ENCODE measurements at regions not wholly inside any gene's neighbourhood (a gene's known extent, or its start where the extent isn't known, plus 50 kb on each side); places are given as distances from the start of the nearest gene placed in this dataset.

DNA sequence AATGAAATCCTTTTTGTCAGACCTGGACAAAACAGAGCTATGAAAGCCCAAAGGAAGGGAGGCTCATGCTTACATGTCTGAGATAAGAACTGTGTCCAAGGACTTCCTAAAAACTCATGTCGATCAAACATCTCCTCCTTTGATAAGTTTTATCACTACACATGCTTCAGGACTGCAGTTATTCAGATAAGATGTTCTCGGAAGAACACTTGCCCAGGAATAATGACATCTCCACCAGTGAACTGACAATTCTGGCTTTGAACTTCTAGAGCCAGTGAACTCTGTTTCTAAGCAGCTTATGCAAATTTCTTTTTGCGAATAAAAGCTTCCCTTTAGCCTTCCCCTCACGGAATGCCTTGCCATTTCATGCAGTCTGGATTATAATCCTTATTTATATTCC lies 561.6 kb downstream of the TBC1D4 start:
- intact Hi-C loops (cut with micrococcal nuclease; ENCODE audit: unreplicated experiment) (no loop called here), in situ Hi-C loops (cut with HindIII; ENCODE audit: low pct_unique_long_range_greater_than_20kb, low sequenced_read_pairs) (no loop called here)
- Histone ChIP-seq H3K27ac (ENCODE audit: low read length) (no peak overlapping the region), H3K4me3 (ENCODE audit: low read depth in 2 of 2, low read length in 2 of 2) (no peak overlapping the region), H3K9me3 (ENCODE audit: control insufficient read depth, insufficient read depth, low read depth, low read length) (no peaks in the 10 kb centered on the region), H3K27me3 (ENCODE audit: control insufficient read depth, insufficient read depth, low read length) (no peaks in the 10 kb centered on the region), H3K36me3 (ENCODE audit: control insufficient read depth, insufficient read depth, low read length) (no peaks in the 10 kb centered on the region), H3K4me1 (ENCODE audit: control insufficient read depth, insufficient read depth, low read length) (no peaks in the 10 kb centered on the region)
- DNase-seq (ENCODE audit: low read depth, low spot score), result no peak
- TF ChIP-seq, protein P1, sequence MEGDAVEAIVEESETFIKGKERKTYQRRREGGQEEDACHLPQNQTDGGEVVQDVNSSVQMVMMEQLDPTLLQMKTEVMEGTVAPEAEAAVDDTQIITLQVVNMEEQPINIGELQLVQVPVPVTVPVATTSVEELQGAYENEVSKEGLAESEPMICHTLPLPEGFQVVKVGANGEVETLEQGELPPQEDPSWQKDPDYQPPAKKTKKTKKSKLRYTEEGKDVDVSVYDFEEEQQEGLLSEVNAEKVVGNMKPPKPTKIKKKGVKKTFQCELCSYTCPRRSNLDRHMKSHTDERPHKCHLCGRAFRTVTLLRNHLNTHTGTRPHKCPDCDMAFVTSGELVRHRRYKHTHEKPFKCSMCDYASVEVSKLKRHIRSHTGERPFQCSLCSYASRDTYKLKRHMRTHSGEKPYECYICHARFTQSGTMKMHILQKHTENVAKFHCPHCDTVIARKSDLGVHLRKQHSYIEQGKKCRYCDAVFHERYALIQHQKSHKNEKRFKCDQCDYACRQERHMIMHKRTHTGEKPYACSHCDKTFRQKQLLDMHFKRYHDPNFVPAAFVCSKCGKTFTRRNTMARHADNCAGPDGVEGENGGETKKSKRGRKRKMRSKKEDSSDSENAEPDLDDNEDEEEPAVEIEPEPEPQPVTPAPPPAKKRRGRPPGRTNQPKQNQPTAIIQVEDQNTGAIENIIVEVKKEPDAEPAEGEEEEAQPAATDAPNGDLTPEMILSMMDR (IDR thresholded peaks at IDR 0.05), result no peak
- TF ChIP-seq POLR2AphosphoS5 (IDR thresholded peaks at IDR 0.05; ENCODE audit: low read depth, low read length) (no peak), TCF7L2 (IDR thresholded peaks at IDR 0.05; ENCODE audit: low read depth, low read length) (no peak), SIN3A (IDR thresholded peaks at IDR 0.05; ENCODE audit: borderline replicate concordance, insufficient read depth, low read depth, low read length) (no peak)
- TF ChIP-seq, protein P2, sequence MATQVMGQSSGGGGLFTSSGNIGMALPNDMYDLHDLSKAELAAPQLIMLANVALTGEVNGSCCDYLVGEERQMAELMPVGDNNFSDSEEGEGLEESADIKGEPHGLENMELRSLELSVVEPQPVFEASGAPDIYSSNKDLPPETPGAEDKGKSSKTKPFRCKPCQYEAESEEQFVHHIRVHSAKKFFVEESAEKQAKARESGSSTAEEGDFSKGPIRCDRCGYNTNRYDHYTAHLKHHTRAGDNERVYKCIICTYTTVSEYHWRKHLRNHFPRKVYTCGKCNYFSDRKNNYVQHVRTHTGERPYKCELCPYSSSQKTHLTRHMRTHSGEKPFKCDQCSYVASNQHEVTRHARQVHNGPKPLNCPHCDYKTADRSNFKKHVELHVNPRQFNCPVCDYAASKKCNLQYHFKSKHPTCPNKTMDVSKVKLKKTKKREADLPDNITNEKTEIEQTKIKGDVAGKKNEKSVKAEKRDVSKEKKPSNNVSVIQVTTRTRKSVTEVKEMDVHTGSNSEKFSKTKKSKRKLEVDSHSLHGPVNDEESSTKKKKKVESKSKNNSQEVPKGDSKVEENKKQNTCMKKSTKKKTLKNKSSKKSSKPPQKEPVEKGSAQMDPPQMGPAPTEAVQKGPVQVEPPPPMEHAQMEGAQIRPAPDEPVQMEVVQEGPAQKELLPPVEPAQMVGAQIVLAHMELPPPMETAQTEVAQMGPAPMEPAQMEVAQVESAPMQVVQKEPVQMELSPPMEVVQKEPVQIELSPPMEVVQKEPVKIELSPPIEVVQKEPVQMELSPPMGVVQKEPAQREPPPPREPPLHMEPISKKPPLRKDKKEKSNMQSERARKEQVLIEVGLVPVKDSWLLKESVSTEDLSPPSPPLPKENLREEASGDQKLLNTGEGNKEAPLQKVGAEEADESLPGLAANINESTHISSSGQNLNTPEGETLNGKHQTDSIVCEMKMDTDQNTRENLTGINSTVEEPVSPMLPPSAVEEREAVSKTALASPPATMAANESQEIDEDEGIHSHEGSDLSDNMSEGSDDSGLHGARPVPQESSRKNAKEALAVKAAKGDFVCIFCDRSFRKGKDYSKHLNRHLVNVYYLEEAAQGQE (IDR thresholded peaks at IDR 0.05; ENCODE audit: insufficient read depth in 1 of 2, low read depth in 2 of 2, low read length in 1 of 2), result no peak
- no TSS peak for BruUV-seq (replicated peaks)
- ChIA-PET CTCF (no interaction called here), POLR2A (interaction anchor here (0.7 kb wide), 1 partner anchor 25 kb away, joined by 4 read pairs; no protein-coding TSS in a partner anchor)
- no peak for ATAC-seq

DNA sequence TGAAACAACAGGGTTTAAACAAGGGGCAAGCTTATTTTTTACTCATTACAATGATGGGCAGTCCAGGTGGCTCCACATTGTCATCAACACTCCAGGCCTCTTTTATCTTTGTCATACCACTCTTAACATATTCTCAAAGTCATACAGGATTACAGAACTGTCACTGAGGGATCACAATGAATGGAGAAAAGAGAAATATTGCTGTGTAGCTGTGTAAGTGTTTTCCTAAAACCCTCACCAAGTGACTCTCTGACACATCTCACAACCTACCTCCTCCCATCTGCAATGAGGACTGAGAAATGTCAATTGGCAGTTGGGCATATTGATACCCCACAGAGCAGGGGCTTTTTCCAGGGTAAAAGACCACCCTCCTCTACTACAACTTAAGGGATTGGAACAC lies 562.1 kb downstream of the TBC1D4 start:
- intact Hi-C loops (cut with micrococcal nuclease; ENCODE audit: unreplicated experiment), result no loop called here
- TF ChIP-seq, protein P2 (IDR thresholded peaks at IDR 0.05; ENCODE audit: insufficient read depth in 1 of 2, low read depth in 2 of 2, low read length in 1 of 2), result no peak
- no peak for TF ChIP-seq POLR2AphosphoS5 (IDR thresholded peaks at IDR 0.05; ENCODE audit: low read depth, low read length)
- no peak for TF ChIP-seq TCF7L2 (IDR thresholded peaks at IDR 0.05; ENCODE audit: low read depth, low read length)
- TF ChIP-seq SIN3A (IDR thresholded peaks at IDR 0.05; ENCODE audit: borderline replicate concordance, insufficient read depth, low read depth, low read length), result no peak
- TF ChIP-seq, protein P1 (IDR thresholded peaks at IDR 0.05), result no peak
- no peak for DNase-seq (ENCODE audit: low read depth, low spot score)

More for the DNA sequence above, 562.1 kb downstream of the TBC1D4 start:
- H3K4me3 ChIP-seq (ENCODE audit: low read depth in 2 of 2, low read length in 2 of 2), result no peak overlapping the region
- no peaks in the 10 kb centered on the region for H3K36me3 ChIP-seq (ENCODE audit: control insufficient read depth, insufficient read depth, low read length)
- H3K27ac ChIP-seq (ENCODE audit: low read length), result no peak overlapping the region
- POLR2A ChIA-PET, result interaction anchor here (0.7 kb wide), 1 partner anchor 25 kb away, joined by 4 read pairs; no protein-coding TSS in a partner anchor
- in situ Hi-C loops (cut with HindIII; ENCODE audit: low pct_unique_long_range_greater_than_20kb, low sequenced_read_pairs), result no loop called here
- H3K9me3 ChIP-seq (ENCODE audit: control insufficient read depth, insufficient read depth, low read depth, low read length), result no peaks in the 10 kb centered on the region
- BruUV-seq (replicated peaks), result no TSS peak
- no peak for ATAC-seq
- H3K4me1 ChIP-seq (ENCODE audit: control insufficient read depth, insufficient read depth, low read length), result no peaks in the 10 kb centered on the region
- H3K27me3 ChIP-seq (ENCODE audit: control insufficient read depth, insufficient read depth, low read length), result no peaks in the 10 kb centered on the region
- CTCF ChIA-PET, result no interaction called here

Measured in Panc1 (cell line).